ENCODE measurements at regions not wholly inside any gene's neighbourhood (a gene's known extent, or its start where the extent isn't known, plus 50 kb on each side); places are given as distances from the start of the nearest gene placed in this dataset.

DNA sequence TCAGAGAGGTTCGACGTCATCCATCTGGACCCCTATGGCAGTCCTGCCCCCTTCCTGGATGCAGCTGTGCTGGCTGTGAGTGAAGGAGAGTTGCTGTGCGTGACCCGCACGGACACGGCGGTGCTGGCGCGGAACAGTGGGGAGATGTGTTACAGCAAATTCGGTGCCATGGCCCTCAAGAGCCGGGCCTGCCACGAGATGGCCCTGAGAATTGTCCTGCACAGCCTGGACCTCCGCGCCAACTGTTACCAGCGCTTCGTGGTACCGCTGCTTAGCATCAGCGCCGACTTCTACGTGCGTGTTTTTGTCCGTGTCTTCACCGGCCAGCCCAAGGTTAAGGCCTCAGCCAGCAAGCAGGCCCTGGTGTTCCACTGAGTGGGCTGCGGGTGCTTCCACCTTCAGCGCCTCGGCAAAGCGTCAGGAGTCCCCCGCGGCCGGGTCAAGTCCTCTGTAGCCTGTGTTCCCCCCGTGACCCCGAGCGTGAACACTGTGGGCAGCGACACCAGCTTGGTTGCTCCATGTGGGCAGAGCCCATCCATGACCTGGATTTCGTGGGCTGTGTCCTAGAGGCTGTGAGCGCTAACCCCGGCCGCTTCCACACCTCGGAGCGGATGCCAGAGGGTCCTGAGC is 186.7 kb upstream of the SLITRK2 start:
- Histone ChIP-seq H3K9me3 (ENCODE audit: low read depth) (no peaks in the 10 kb centered on the region), H3K36me3 (no peaks in the 10 kb centered on the region), H3K4me3 (no peak overlapping the region), H3K27me3 (no peaks in the 10 kb centered on the region), H3K4me1 (ENCODE audit: low read depth) (no peaks in the 10 kb centered on the region), H3K27ac (no peak overlapping the region)
- no peak for DNase-seq (ENCODE audit: low read depth in 1 of 2, low spot score in 1 of 2)
- TF ChIP-seq CTCF (IDR thresholded peaks at IDR 0.05; ENCODE audit: low read depth, low read length): no peak

DNA sequence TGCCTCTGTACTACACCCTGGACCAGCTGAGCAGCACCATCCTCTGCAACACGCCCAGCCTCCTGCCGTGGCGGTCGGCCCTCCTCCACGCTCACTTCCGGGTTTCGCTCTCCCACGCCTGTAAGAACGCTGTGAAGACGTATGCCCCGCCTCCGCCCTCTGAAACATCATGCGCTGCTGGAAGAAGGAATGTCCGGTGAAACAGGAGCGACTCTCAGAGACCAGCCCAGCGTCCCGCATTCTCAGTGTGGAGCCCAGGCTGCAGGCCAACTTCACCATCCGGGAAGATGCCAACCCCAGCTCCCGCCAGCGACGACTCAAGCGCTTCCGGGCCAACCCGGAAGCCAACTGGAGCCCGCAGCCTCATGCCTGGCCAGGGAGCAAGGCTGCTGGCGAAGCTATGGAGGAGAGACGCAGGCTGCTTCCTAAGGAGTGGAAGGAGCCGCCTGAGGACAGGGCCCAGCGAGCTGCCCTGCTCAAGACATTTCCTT is 186.1 kb upstream of the SLITRK2 start:
- Histone ChIP-seq H3K4me3 (no peak overlapping the region), H3K4me1 (ENCODE audit: low read depth) (no peaks in the 10 kb centered on the region), H3K27ac (no peak overlapping the region), H3K27me3 (no peaks in the 10 kb centered on the region), H3K36me3 (no peaks in the 10 kb centered on the region), H3K9me3 (ENCODE audit: low read depth) (no peaks in the 10 kb centered on the region)
- no peak for DNase-seq (ENCODE audit: low read depth in 1 of 2, low spot score in 1 of 2)
- no peak for TF ChIP-seq CTCF (IDR thresholded peaks at IDR 0.05; ENCODE audit: low read depth, low read length)

GRCh38 chrX:145654486-145654885 is 163.1 kb upstream of the SLITRK2 start:
- Histone ChIP-seq H3K27ac (no peak overlapping the region), H3K9me3 (ENCODE audit: low read depth) (peaks cover 3% of the 10 kb centered on the region), H3K4me1 (ENCODE audit: low read depth) (no peaks in the 10 kb centered on the region), H3K4me3 (no peak overlapping the region), H3K36me3 (no peaks in the 10 kb centered on the region), H3K27me3 (no peaks in the 10 kb centered on the region)
- TF ChIP-seq CTCF (IDR thresholded peaks at IDR 0.05; ENCODE audit: low read depth, low read length): no peak
- no peak for DNase-seq (ENCODE audit: low read depth in 1 of 2, low spot score in 1 of 2)

DNA sequence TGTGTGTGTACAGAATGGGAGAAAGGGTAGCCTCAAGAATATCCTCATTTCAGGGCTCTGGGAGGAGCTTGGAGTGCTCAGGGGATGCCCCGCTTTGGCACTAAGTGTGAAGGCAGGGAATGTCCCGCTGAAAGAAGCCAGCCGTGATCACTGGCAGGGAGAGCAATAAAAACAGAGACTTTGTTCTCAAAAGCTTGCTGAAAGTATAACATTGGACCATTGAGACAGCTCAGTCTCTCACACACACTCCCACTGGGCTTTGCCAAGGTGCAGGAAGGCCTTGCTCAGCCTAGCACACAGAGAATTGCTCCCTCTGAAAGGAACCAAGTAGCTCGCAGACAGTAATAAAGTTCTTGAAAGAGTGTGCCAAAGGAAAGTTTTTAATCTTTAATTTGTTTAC is 143.8 kb upstream of the SLITRK2 start:
- DNase-seq (ENCODE audit: low read depth in 1 of 2, low spot score in 1 of 2): no peak
- no peak for TF ChIP-seq CTCF (IDR thresholded peaks at IDR 0.05; ENCODE audit: low read depth, low read length)
- H3K27me3 ChIP-seq: no peaks in the 10 kb centered on the region

GRCh38 chrX:145677109-145677817 is 140.4 kb upstream of the SLITRK2 start:
- no peak overlapping the region for H3K27ac ChIP-seq
- DNase-seq (ENCODE audit: low read depth in 1 of 2, low spot score in 1 of 2): no peak
- H3K27me3 ChIP-seq: no peaks in the 10 kb centered on the region
- no peak for TF ChIP-seq CTCF (IDR thresholded peaks at IDR 0.05; ENCODE audit: low read depth, low read length)
- H3K9me3 ChIP-seq (ENCODE audit: low read depth): no peaks in the 10 kb centered on the region
- no peaks in the 10 kb centered on the region for H3K36me3 ChIP-seq
- H3K4me3 ChIP-seq: no peak overlapping the region
- no peaks in the 10 kb centered on the region for H3K4me1 ChIP-seq (ENCODE audit: low read depth)

More for the DNA sequence above, 143.8 kb upstream of the SLITRK2 start:
- no peaks in the 10 kb centered on the region for H3K36me3 ChIP-seq
- H3K9me3 ChIP-seq (ENCODE audit: low read depth): no peaks in the 10 kb centered on the region
- H3K27ac ChIP-seq: no peak overlapping the region
- no peak overlapping the region for H3K4me3 ChIP-seq
- H3K4me1 ChIP-seq (ENCODE audit: low read depth): no peaks in the 10 kb centered on the region

Measured in cardiac muscle cell (in vitro differentiated cells and primary cell).